HG02981 (cell line): ENCODE measurements at regions not wholly inside any gene's neighbourhood (a gene's known extent, or its start where the extent isn't known, plus 50 kb on each side); places are given as distances from the start of the nearest gene placed in this dataset.
A peak's percentile ranks its signal among the peaks of the same experiment; 100 is the strongest.

Source experiments
- ATAC-seq: cut with Tn5 transposase; IDR thresholded peaks from one replicate; pipeline ENCODE4 v1.9.1; 2021; ENCODE audit warnings: mild to moderate bottlenecking, moderate library complexity; ENCODE audit not compliant: unreplicated experiment

GRCh38 chr15:45743426-45744235 is 108.8 kb downstream of the SQOR start:
- no peak for ATAC-seq

- ATAC-seq: no peak
These were observed 109.4 kb downstream of the SQOR start for GRCh38 chr15:45744236-45744589.

GRCh38 chr15:45747426-45747825 is 112.6 kb downstream of the SQOR start:
- no peak for ATAC-seq

- ATAC-seq: no peak
These were observed 116.8 kb downstream of the SQOR start for GRCh38 chr15:45751629-45752028.

GRCh38 chr15:45759936-45760335 is 125.1 kb downstream of the SQOR start:
- ATAC-seq: no peak

- ATAC-seq: no peak
These were observed 127.9 kb downstream of the SQOR start for GRCh38 chr15:45762726-45763125.

GRCh38 chr15:45763170-45763869 is 128.5 kb downstream of the SQOR start:
- ATAC-seq: no peak

GRCh38 chr15:45773149-45773548 is 138.3 kb downstream of the SQOR start:
- no peak for ATAC-seq

- ATAC-seq: no peak
These were observed 141.9 kb downstream of the SQOR start for GRCh38 chr15:45776772-45777171.

- no peak for ATAC-seq
These were observed 143.0 kb downstream of the SQOR start for GRCh38 chr15:45777781-45778180.

- ATAC-seq: no peak
These were observed 145.5 kb downstream of the SQOR start for GRCh38 chr15:45780352-45780751.

GRCh38 chr15:45784656-45785055 is 149.8 kb downstream of the SQOR start:
- no peak for ATAC-seq

GRCh38 chr15:45785897-45786296 is 151.1 kb downstream of the SQOR start:
- no peak for ATAC-seq

GRCh38 chr15:45790325-45790943 is 155.6 kb downstream of the SQOR start:
- no peak for ATAC-seq

GRCh38 chr15:45794304-45794703 is 159.5 kb downstream of the SQOR start:
- ATAC-seq: no peak

- peak; percentile 69 for ATAC-seq
These were observed 160.0 kb downstream of the SQOR start for GRCh38 chr15:45794712-45795439.

GRCh38 chr15:45795440-45796069 is 160.7 kb downstream of the SQOR start:
- ATAC-seq: no peak

- no peak for ATAC-seq
These were observed 161.6 kb downstream of the SQOR start for GRCh38 chr15:45796433-45796832.

- no peak for ATAC-seq
These were observed 164.7 kb downstream of the SQOR start for GRCh38 chr15:45799508-45799907.

- ATAC-seq: no peak
These were observed 166.7 kb downstream of the SQOR start for GRCh38 chr15:45801543-45801942.

GRCh38 chr15:45802140-45802539 is 167.3 kb downstream of the SQOR start:
- ATAC-seq: no peak
